RWPE2 (cell line): ENCODE measurements at regions not wholly inside any gene's neighbourhood (a gene's known extent, or its start where the extent isn't known, plus 50 kb on each side); places are given as distances from the start of the nearest gene placed in this dataset.
"Not testable (repeated sequence)": the region's sequence is repeated elsewhere in the genome, so short reads cannot be mapped to it uniquely, and the experiment has no call there.

Experiments used
- ATAC-seq: fragments of 200-7000 bp; cut with Tn5 transposase; 3 replicates; pipeline ENCODE4 v1.9.1; 2021; ENCODE audit warnings: low read depth
- DNase-seq: peaks from one replicate; pipeline ENCODE4 v3.0.0-alpha.2; 2020; ENCODE audit warnings: low spot score
- H3K27ac ChIP-seq: fragments of 450-650 bp; 2 replicates; pipeline ENCODE4 v1.5.1; 2017; ENCODE audit warnings: mild to moderate bottlenecking; ENCODE audit not compliant: poor library complexity, severe bottlenecking
- H3K27me3 ChIP-seq: fragments of 250-450 bp; sonication (Bioruptor Pico); 2 replicates; pipeline ENCODE4 v1.5.1; 2021; ENCODE audit warnings: mild to moderate bottlenecking, moderate library complexity; ENCODE audit not compliant: insufficient read depth, poor library complexity, severe bottlenecking
- H3K36me3 ChIP-seq: fragments of 250-450 bp; sonication (Bioruptor Pico); 2 replicates; pipeline ENCODE4 v1.5.1; 2020; ENCODE audit warnings: low read depth, mild to moderate bottlenecking, moderate library complexity
- H3K4me1 ChIP-seq: fragments of 250-450 bp; sonication (Bioruptor Pico); 2 replicates; pipeline ENCODE4 v1.5.1; 2021; ENCODE audit warnings: mild to moderate bottlenecking, moderate library complexity; ENCODE audit not compliant: insufficient read depth, poor library complexity, severe bottlenecking
- H3K4me3 ChIP-seq: fragments of 250-450 bp; sonication (Bioruptor Pico); 2 replicates; pipeline ENCODE4 v1.5.1; 2021; ENCODE audit warnings: mild to moderate bottlenecking, moderate library complexity; ENCODE audit not compliant: severe bottlenecking
- H3K9me3 ChIP-seq: fragments of 250-450 bp; sonication (Bioruptor Pico); 2 replicates; pipeline ENCODE4 v1.5.1; 2021; ENCODE audit warnings: mild to moderate bottlenecking, moderate library complexity; ENCODE audit not compliant: severe bottlenecking
- TF ChIP-seq, protein P1 (sequence below): fragments of 450-650 bp; IDR thresholded peaks from one replicate; pipeline ENCODE4 v1.5.1; 2017; ENCODE audit warnings: mild to moderate bottlenecking, moderate library complexity; ENCODE audit not compliant: poor library complexity, severe bottlenecking

GRCh38 chr1:177646757-177647730, 322.8 kb downstream of the SEC16B start:
- TF ChIP-seq, protein P1, sequence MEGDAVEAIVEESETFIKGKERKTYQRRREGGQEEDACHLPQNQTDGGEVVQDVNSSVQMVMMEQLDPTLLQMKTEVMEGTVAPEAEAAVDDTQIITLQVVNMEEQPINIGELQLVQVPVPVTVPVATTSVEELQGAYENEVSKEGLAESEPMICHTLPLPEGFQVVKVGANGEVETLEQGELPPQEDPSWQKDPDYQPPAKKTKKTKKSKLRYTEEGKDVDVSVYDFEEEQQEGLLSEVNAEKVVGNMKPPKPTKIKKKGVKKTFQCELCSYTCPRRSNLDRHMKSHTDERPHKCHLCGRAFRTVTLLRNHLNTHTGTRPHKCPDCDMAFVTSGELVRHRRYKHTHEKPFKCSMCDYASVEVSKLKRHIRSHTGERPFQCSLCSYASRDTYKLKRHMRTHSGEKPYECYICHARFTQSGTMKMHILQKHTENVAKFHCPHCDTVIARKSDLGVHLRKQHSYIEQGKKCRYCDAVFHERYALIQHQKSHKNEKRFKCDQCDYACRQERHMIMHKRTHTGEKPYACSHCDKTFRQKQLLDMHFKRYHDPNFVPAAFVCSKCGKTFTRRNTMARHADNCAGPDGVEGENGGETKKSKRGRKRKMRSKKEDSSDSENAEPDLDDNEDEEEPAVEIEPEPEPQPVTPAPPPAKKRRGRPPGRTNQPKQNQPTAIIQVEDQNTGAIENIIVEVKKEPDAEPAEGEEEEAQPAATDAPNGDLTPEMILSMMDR, result no peak

GRCh38 chr1:177645491-177646190, 324.2 kb downstream of the SEC16B start:
- H3K27me3 ChIP-seq, result no peaks in the 10 kb centered on the region
- ATAC-seq (no peak), DNase-seq (no peak)
- no peaks in the 10 kb centered on the region for H3K9me3 ChIP-seq
- H3K36me3 ChIP-seq, result no peaks in the 10 kb centered on the region
- no peak overlapping the region for H3K4me3 ChIP-seq
- H3K4me1 ChIP-seq, result no peaks in the 10 kb centered on the region
- TF ChIP-seq, protein P1, result no peak
- no peak overlapping the region for H3K27ac ChIP-seq

More at GRCh38 chr1:177646757-177647730, 322.8 kb downstream of the SEC16B start:
- H3K9me3 ChIP-seq, result no peaks in the 10 kb centered on the region
- DNase-seq (no peak), ATAC-seq (no peak)
- no peak overlapping the region for H3K4me3 ChIP-seq
- H3K27ac ChIP-seq, result no peak overlapping the region
- H3K27me3 ChIP-seq, result no peaks in the 10 kb centered on the region
- H3K36me3 ChIP-seq, result no peaks in the 10 kb centered on the region
- H3K4me1 ChIP-seq, result no peaks in the 10 kb centered on the region

GRCh38 chr1:177640687-177641086, 329.2 kb downstream of the SEC16B start:
- H3K27me3 ChIP-seq, result no peaks in the 10 kb centered on the region
- no peaks in the 10 kb centered on the region for H3K36me3 ChIP-seq
- no peak for DNase-seq
- H3K9me3 ChIP-seq, result no peaks in the 10 kb centered on the region
- ATAC-seq, result no peak
- H3K27ac ChIP-seq, result no peak overlapping the region
- no peak overlapping the region for H3K4me3 ChIP-seq
- TF ChIP-seq, protein P1, result no peak
- no peaks in the 10 kb centered on the region for H3K4me1 ChIP-seq

- ATAC-seq, H3K27ac ChIP-seq, H3K27me3 ChIP-seq, H3K4me1 ChIP-seq, H3K36me3 ChIP-seq, H3K4me3 ChIP-seq, H3K9me3 ChIP-seq, DNase-seq: not testable (repeated sequence)
Observed at GRCh38 chr1:177634151-177634550, 335.7 kb downstream of the SEC16B start.

- Histone ChIP-seq H3K27me3 (no peaks in the 10 kb centered on the region), H3K4me1 (no peaks in the 10 kb centered on the region), H3K27ac (no peak overlapping the region), H3K36me3 (no peaks in the 10 kb centered on the region), H3K9me3 (no peaks in the 10 kb centered on the region), H3K4me3 (no peak overlapping the region)
- TF ChIP-seq, protein P1, result no peak
- no peak for ATAC-seq
- no peak for DNase-seq
Observed at GRCh38 chr1:177632923-177633615, 336.8 kb downstream of the SEC16B start.
